H9 (cell line): ENCODE measurements at regions not wholly inside any gene's neighbourhood (a gene's known extent, or its start where the extent isn't known, plus 50 kb on each side); places are given as distances from the start of the nearest gene placed in this dataset.

Source experiments
- DNase-seq: peaks from one replicate; pipeline ENCODE4 v3.0.0-alpha.2; 2017
- H2AFZ ChIP-seq: one replicate; pipeline ENCODE4 v1.6.1; 2013; ENCODE audit warnings: mild to moderate bottlenecking, low read length, control low read depth, moderate library complexity
- H2AK5ac ChIP-seq: 2 replicates; pipeline ENCODE4 v1.6.1; 2013; ENCODE audit warnings: low read length, control low read depth, mixed read lengths; ENCODE audit not compliant: insufficient read length
- H2BK120ac ChIP-seq: one replicate; pipeline ENCODE4 v1.6.1; 2013; ENCODE audit warnings: low read depth, mild to moderate bottlenecking, low read length, control low read depth, inconsistent platforms; ENCODE audit not compliant: poor library complexity, severe bottlenecking
- H2BK12ac ChIP-seq: 2 replicates; pipeline ENCODE4 v1.6.1; 2013; ENCODE audit warnings: low read length, control low read depth, mixed read lengths, low read depth; ENCODE audit not compliant: insufficient read length
- H2BK15ac ChIP-seq: 2 replicates; pipeline ENCODE4 v1.6.1; 2013; ENCODE audit warnings: low read depth, low read length, control low read depth
- H2BK20ac ChIP-seq: one replicate; pipeline ENCODE4 v1.6.1; 2013; ENCODE audit warnings: low read depth, mild to moderate bottlenecking, low read length, control low read depth, inconsistent platforms; ENCODE audit not compliant: poor library complexity, severe bottlenecking
- H2BK5ac ChIP-seq: 2 replicates; pipeline ENCODE4 v1.6.1; 2013; ENCODE audit warnings: low read length, control low read depth, mixed read lengths; ENCODE audit not compliant: insufficient read length
- H3K14ac ChIP-seq: 2 replicates; pipeline ENCODE4 v1.6.1; 2013; ENCODE audit warnings: low read length, control low read depth; ENCODE audit not compliant: insufficient read depth
- H3K18ac ChIP-seq: 2 replicates; pipeline ENCODE4 v1.6.1; 2013; ENCODE audit warnings: low read depth, mild to moderate bottlenecking, mixed read lengths, low read length, control low read depth; ENCODE audit not compliant: insufficient read length
- H3K23ac ChIP-seq: 2 replicates; pipeline ENCODE4 v1.6.1; 2013; ENCODE audit warnings: low read length, control low read depth, mixed read lengths, low read depth; ENCODE audit not compliant: insufficient read length
- H3K23me2 ChIP-seq: 2 replicates; pipeline ENCODE4 v1.6.1; 2013; ENCODE audit warnings: low read depth, mild to moderate bottlenecking, mixed read lengths, low read length, control low read depth; ENCODE audit not compliant: insufficient read length, poor library complexity, severe bottlenecking
- H3K27ac ChIP-seq: 2 replicates; pipeline ENCODE4 v1.5.1; 2013; ENCODE audit warnings: low read length, control low read depth, mixed read lengths, low read depth; ENCODE audit not compliant: insufficient read length
- H3K27me3 ChIP-seq: 2 replicates; pipeline ENCODE4 v1.6.1; 2013; ENCODE audit warnings: low read length, control low read depth, inconsistent platforms; ENCODE audit not compliant: insufficient read depth
- H3K4ac ChIP-seq: 2 replicates; pipeline ENCODE4 v1.6.1; 2013; ENCODE audit warnings: low read depth, mild to moderate bottlenecking, control low read depth, inconsistent platforms, low read length, moderate library complexity
- H3K4me1 ChIP-seq: 2 replicates; pipeline ENCODE4 v1.6.1; 2013; ENCODE audit warnings: low read length, control low read depth, inconsistent platforms; ENCODE audit not compliant: insufficient read depth
- H3K4me2 ChIP-seq: 2 replicates; pipeline ENCODE4 v1.6.1; 2013; ENCODE audit warnings: low read length, control low read depth, mixed read lengths; ENCODE audit not compliant: insufficient read length, insufficient read depth
- H3K56ac ChIP-seq: 2 replicates; pipeline ENCODE4 v1.6.1; 2013; ENCODE audit warnings: low read depth, mild to moderate bottlenecking, mixed read lengths, low read length, control low read depth; ENCODE audit not compliant: insufficient read length
- H3K79me1 ChIP-seq: 2 replicates; pipeline ENCODE4 v1.6.1; 2013; ENCODE audit warnings: low read depth, mild to moderate bottlenecking, moderate library complexity, low read length, control low read depth, inconsistent platforms; ENCODE audit not compliant: insufficient read depth, poor library complexity, severe bottlenecking
- H3K79me2 ChIP-seq: 2 replicates; pipeline ENCODE4 v1.6.1; 2013; ENCODE audit warnings: low read length, control low read depth, inconsistent platforms; ENCODE audit not compliant: insufficient read depth
- H3K9ac ChIP-seq: 2 replicates; pipeline ENCODE4 v1.6.1; 2013; ENCODE audit warnings: low read length, control low read depth, mixed read lengths; ENCODE audit not compliant: insufficient read length; ENCODE audit errors: extremely low read depth
- H3K9me3 ChIP-seq: one replicate; pipeline ENCODE4 v1.6.1; 2013; ENCODE audit warnings: low read depth, low read length, inconsistent platforms; ENCODE audit not compliant: control insufficient read depth
- H3T11ph ChIP-seq: one replicate; pipeline ENCODE4 v1.6.1; 2013; ENCODE audit warnings: mild to moderate bottlenecking, low read length, control low read depth, inconsistent platforms
- H4K20me1 ChIP-seq: one replicate; pipeline ENCODE4 v1.6.1; 2013; ENCODE audit not compliant: control insufficient read depth, insufficient read length, insufficient read depth
- H4K5ac ChIP-seq: 2 replicates; pipeline ENCODE4 v1.6.1; 2013; ENCODE audit warnings: low read depth, mild to moderate bottlenecking, mixed read lengths, low read length, control low read depth; ENCODE audit not compliant: insufficient read length
- H4K8ac ChIP-seq: replicated peaks from 2 replicates; pipeline ENCODE4 v1.6.1; 2013; ENCODE audit warnings: low read length, control low read depth, mixed read lengths, low read depth; ENCODE audit not compliant: insufficient read length
- H4K91ac ChIP-seq: 2 replicates; pipeline ENCODE4 v1.6.1; 2013; ENCODE audit warnings: low read depth, mild to moderate bottlenecking, moderate library complexity, mixed read lengths, low read length, control low read depth; ENCODE audit not compliant: insufficient read length
- H3K27ac Mint-ChIP-seq, 3 experiments: 2 replicates in 2 of 3; 3 replicates in 1 of 3; pipeline ENCODE4 v1.8.0; 2020 to 2021; ENCODE audit warnings: mixed read lengths in 3 of 3, mild to moderate bottlenecking in 1 of 3, moderate library complexity in 1 of 3
- H3K27me3 Mint-ChIP-seq: 2 replicates; pipeline ENCODE4 v1.8.0; 2021; ENCODE audit warnings: low read depth, mild to moderate bottlenecking, moderate library complexity, mixed read lengths
- H3K36me3 Mint-ChIP-seq, 3 experiments: 2 replicates in 2 of 3; 3 replicates in 1 of 3; pipeline ENCODE4 v1.8.0; 2020 to 2021; ENCODE audit warnings: low read depth in 3 of 3, mixed read lengths in 3 of 3; ENCODE audit not compliant: insufficient read depth in 1 of 3
- H3K4me1 Mint-ChIP-seq, 2 experiments: 2 replicates each; pipeline ENCODE4 v1.8.0; 2020; ENCODE audit warnings: mixed read lengths in 2 of 2
- H3K4me3 Mint-ChIP-seq, 2 experiments: 2 replicates in 1 of 2; 3 replicates in 1 of 2; pipeline ENCODE4 v1.8.0; 2020 to 2021; ENCODE audit warnings: mild to moderate bottlenecking in 2 of 2, mixed read lengths in 2 of 2, moderate library complexity in 1 of 2
- H3K9me3 Mint-ChIP-seq, 2 experiments: 2 replicates in 1 of 2; 3 replicates in 1 of 2; pipeline ENCODE4 v1.8.0; 2020; ENCODE audit warnings: mild to moderate bottlenecking in 2 of 2, mixed read lengths in 2 of 2, moderate library complexity in 1 of 2
- WGBS: extraction: QIAGEN DNeasy Blood & Tissue Kit; methylation state at CpG from one replicate; pipeline ENCODE4 v1.1.7; 2013; ENCODE audit warnings: missing lambda C conversion rate, low lambda C conversion rate, mixed read lengths; ENCODE audit not compliant: insufficient read length; ENCODE audit errors: extremely low coverage; 5-methylcytosine and 5-hydroxymethylcytosine counted together
- TF ChIP-seq, protein P1 (sequence below): fragments of 200-600 bp; sonication (generic); conservative IDR thresholded peaks from 3 replicates; pipeline ENCODE4 v1.8.0; 2021; ENCODE audit warnings: antibody characterized with exemption, mild to moderate bottlenecking

GRCh38 chr3:16759227-16759903, 125.4 kb upstream of the PLCL2 start:
- Histone ChIP-seq H3K27ac (no peak overlapping the region), H3K23ac (no peak overlapping the region), H3T11ph (no peak overlapping the region), H2BK12ac (no peak overlapping the region), H2BK120ac (no peak overlapping the region), H3K9me3 (no peaks in the 10 kb centered on the region), H2AFZ (no peak overlapping the region), H4K91ac (no peak overlapping the region), H2BK5ac (no peak overlapping the region), H3K9ac (no peak overlapping the region), H4K8ac (no peak overlapping the region), H3K14ac (no peak overlapping the region), H3K18ac (no peak overlapping the region), H3K4ac (no peak overlapping the region), H3K4me2 (no peak overlapping the region), H2AK5ac (no peak overlapping the region), H3K4me1 (no peaks in the 10 kb centered on the region), H3K27me3 (no peaks in the 10 kb centered on the region), H2BK15ac (no peak overlapping the region), H3K23me2 (no peaks in the 10 kb centered on the region), H4K20me1 (no peaks in the 10 kb centered on the region), H3K79me1 (no peaks in the 10 kb centered on the region), H3K79me2 (no peaks in the 10 kb centered on the region), H2BK20ac (no peak overlapping the region), H4K5ac (no peak overlapping the region), H3K56ac (no peak overlapping the region)
- WGBS: no CpG with 5 or more reads among the region's 2 CpGs
- TF ChIP-seq, protein P1, sequence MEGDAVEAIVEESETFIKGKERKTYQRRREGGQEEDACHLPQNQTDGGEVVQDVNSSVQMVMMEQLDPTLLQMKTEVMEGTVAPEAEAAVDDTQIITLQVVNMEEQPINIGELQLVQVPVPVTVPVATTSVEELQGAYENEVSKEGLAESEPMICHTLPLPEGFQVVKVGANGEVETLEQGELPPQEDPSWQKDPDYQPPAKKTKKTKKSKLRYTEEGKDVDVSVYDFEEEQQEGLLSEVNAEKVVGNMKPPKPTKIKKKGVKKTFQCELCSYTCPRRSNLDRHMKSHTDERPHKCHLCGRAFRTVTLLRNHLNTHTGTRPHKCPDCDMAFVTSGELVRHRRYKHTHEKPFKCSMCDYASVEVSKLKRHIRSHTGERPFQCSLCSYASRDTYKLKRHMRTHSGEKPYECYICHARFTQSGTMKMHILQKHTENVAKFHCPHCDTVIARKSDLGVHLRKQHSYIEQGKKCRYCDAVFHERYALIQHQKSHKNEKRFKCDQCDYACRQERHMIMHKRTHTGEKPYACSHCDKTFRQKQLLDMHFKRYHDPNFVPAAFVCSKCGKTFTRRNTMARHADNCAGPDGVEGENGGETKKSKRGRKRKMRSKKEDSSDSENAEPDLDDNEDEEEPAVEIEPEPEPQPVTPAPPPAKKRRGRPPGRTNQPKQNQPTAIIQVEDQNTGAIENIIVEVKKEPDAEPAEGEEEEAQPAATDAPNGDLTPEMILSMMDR: no peak
- no peak for DNase-seq
- peaks cover 7 to 13% of the 10 kb centered on the region in 2 experiments for H3K4me1 Mint-ChIP-seq
- H3K27ac Mint-ChIP-seq: no peak overlapping the region
- no peaks in the 10 kb centered on the region for H3K27me3 Mint-ChIP-seq
- H3K4me3 Mint-ChIP-seq: no peak overlapping the region
- H3K36me3 Mint-ChIP-seq: peaks cover 1 to 32% (median 5%) of the 10 kb centered on the region in 3 experiments; a peak in 5 of 7 replicates
- H3K9me3 Mint-ChIP-seq: peaks cover 6 to 9% of the 10 kb centered on the region in 2 experiments; a peak in 4 of 5 replicates
